Right kidney (tissue), 1 donor: ENCODE measurements at regions not wholly inside any gene's neighbourhood (a gene's known extent, or its start where the extent isn't known, plus 50 kb on each side); places are given as distances from the start of the nearest gene placed in this dataset.

Experiments used
- DNase-seq: peaks from one replicate; pipeline ENCODE4 v3.0.0-alpha.2; 2016

- DNase-seq: no peak
Measured at GRCh38 chrX:49773993-49774392, 55.1 kb upstream of the PAGE4 start.

GRCh38 chrX:49767236-49767635 lies 61.9 kb upstream of the PAGE4 start:
- DNase-seq: no peak

GRCh38 chrX:49762175-49762720 lies 66.5 kb upstream of the PAGE1 start:
- no peak for DNase-seq

- no peak for DNase-seq
Measured at GRCh38 chrX:49761481-49761880, 65.7 kb upstream of the PAGE1 start.

- DNase-seq: no peak
Measured at GRCh38 chrX:49760290-49760890, 64.6 kb upstream of the PAGE1 start.

- no peak for DNase-seq
Measured at GRCh38 chrX:49756692-49757091, 60.9 kb upstream of the PAGE1 start.

- peak; percentile 20 for DNase-seq
Measured at GRCh38 chrX:49754233-49754857, 58.6 kb upstream of the PAGE1 start.

GRCh38 chrX:49753691-49754090 lies 57.9 kb upstream of the PAGE1 start:
- DNase-seq: no peak

GRCh38 chrX:49748211-49748956 lies 52.6 kb upstream of the PAGE1 start:
- DNase-seq: no peak

- DNase-seq: no peak
Measured at GRCh38 chrX:49746306-49746705, 50.5 kb upstream of the PAGE1 start.
